Esophagus (tissue), 2 donors: ENCODE measurements at regions not wholly inside any gene's neighbourhood (a gene's known extent, or its start where the extent isn't known, plus 50 kb on each side); places are given as distances from the start of the nearest gene placed in this dataset.
A peak's percentile ranks its signal among the peaks of the same experiment; 100 is the strongest.

Source experiments
- H3K27ac ChIP-seq, 2 donors: one replicate each; pipeline ENCODE4 v1.5.1; 2013; ENCODE audit warnings: low read depth in 2 of 2, mild to moderate bottlenecking in 2 of 2, inconsistent platforms in 1 of 2, low read length in 1 of 2, moderate library complexity in 1 of 2
- H3K27me3 ChIP-seq, 2 donors: one replicate each; pipeline ENCODE4 v1.6.1; 2013; ENCODE audit warnings: low read length in 2 of 2, control low read depth in 1 of 2, mild to moderate bottlenecking in 1 of 2; ENCODE audit not compliant: insufficient read depth in 2 of 2, control insufficient read depth in 1 of 2
- H3K36me3 ChIP-seq, 2 donors: one replicate each; pipeline ENCODE4 v1.6.1; 2013; ENCODE audit warnings: low read length in 1 of 2; ENCODE audit not compliant: control insufficient read depth in 2 of 2, insufficient read depth in 2 of 2
- H3K4me1 ChIP-seq, 2 donors: one replicate each; pipeline ENCODE4 v1.6.1; 2013; ENCODE audit warnings: low read length in 1 of 2; ENCODE audit not compliant: control insufficient read depth in 2 of 2, insufficient read depth in 2 of 2
- H3K4me3 ChIP-seq, 2 donors: one replicate each; pipeline ENCODE4 v1.5.1; 2013; ENCODE audit warnings: low read length in 2 of 2, mild to moderate bottlenecking in 2 of 2, low read depth in 1 of 2, moderate library complexity in 1 of 2
- H3K9me3 ChIP-seq, 2 donors: one replicate each; pipeline ENCODE4 v1.6.1; 2013; ENCODE audit warnings: mild to moderate bottlenecking in 2 of 2, low read depth in 1 of 2, low read length in 1 of 2, moderate library complexity in 1 of 2; ENCODE audit not compliant: control insufficient read depth in 2 of 2, insufficient read depth in 1 of 2
- WGBS, 2 donors: extraction: QIAGEN DNeasy Blood & Tissue Kit; methylation state at CpG; one replicate each; pipeline ENCODE4 v1.1.7; 2013; 5-methylcytosine and 5-hydroxymethylcytosine counted together
- donor health status: healthy with polysubstance abuse.
- donor health status: Bipolar disorder and iron deficiency.

GRCh38 chr12:87676731-87677130, 352.5 kb downstream of the C12orf50 start:
- Histone ChIP-seq H3K27me3 (no peaks in the 10 kb centered on the region), H3K4me1 (no peaks in the 10 kb centered on the region), H3K4me3 (no peak overlapping the region), H3K36me3 (no peaks in the 10 kb centered on the region), H3K9me3 (no peaks in the 10 kb centered on the region), H3K27ac (no peak overlapping the region)

- Histone ChIP-seq H3K27ac (no peak overlapping the region), H3K36me3 (no peaks in the 10 kb centered on the region), H3K4me1 (no peaks in the 10 kb centered on the region), H3K27me3 (no peaks in the 10 kb centered on the region), H3K4me3 (no peak overlapping the region), H3K9me3 (no peaks in the 10 kb centered on the region)
- WGBS, 2 donors = 95 to 96% methylated on average over 4 of the region's 4 CpGs
Observed at GRCh38 chr12:87671757-87672156, 357.4 kb downstream of the C12orf50 start.

- H3K9me3 ChIP-seq = no peaks in the 10 kb centered on the region
- H3K4me1 ChIP-seq = no peaks in the 10 kb centered on the region
- H3K36me3 ChIP-seq = no peaks in the 10 kb centered on the region
- H3K27me3 ChIP-seq = no peaks in the 10 kb centered on the region
- WGBS, 2 donors = 94% methylated on average over 7 of the region's 7 CpGs
- H3K4me3 ChIP-seq = no peak overlapping the region
- H3K27ac ChIP-seq = no peak overlapping the region
Observed at GRCh38 chr12:87670448-87670847, 358.8 kb downstream of the C12orf50 start.

GRCh38 chr12:87667378-87667777, 361.8 kb downstream of the C12orf50 start:
- no peaks in the 10 kb centered on the region for H3K36me3 ChIP-seq
- 40 to 56% methylated on average over 2 of the region's 2 CpGs for WGBS, 2 donors
- H3K27ac ChIP-seq = no peak overlapping the region
- no peaks in the 10 kb centered on the region for H3K9me3 ChIP-seq
- H3K27me3 ChIP-seq = no peaks in the 10 kb centered on the region
- H3K4me1 ChIP-seq = no peaks in the 10 kb centered on the region
- no peak overlapping the region for H3K4me3 ChIP-seq

GRCh38 chr12:87661786-87662377, 367.3 kb downstream of the C12orf50 start:
- Histone ChIP-seq H3K9me3 (no peaks in the 10 kb centered on the region), H3K27me3 (no peaks in the 10 kb centered on the region), H3K27ac (no peak overlapping the region), H3K4me1 (no peaks in the 10 kb centered on the region), H3K36me3 (no peaks in the 10 kb centered on the region), H3K4me3 (peak overlapping the region in 1 of 2 donors; percentile 37)
- 39 to 40% methylated on average over 5 of the region's 5 CpGs for WGBS, 2 donors

GRCh38 chr12:87660987-87661774, 368.0 kb downstream of the C12orf50 start:
- Histone ChIP-seq H3K4me1 (no peaks in the 10 kb centered on the region), H3K36me3 (no peaks in the 10 kb centered on the region), H3K4me3 (no peak overlapping the region), H3K27me3 (no peaks in the 10 kb centered on the region), H3K9me3 (no peaks in the 10 kb centered on the region), H3K27ac (no peak overlapping the region)
- WGBS, 2 donors = 37 to 52% methylated on average over 2 of the region's 2 CpGs

GRCh38 chr12:87660291-87660690, 368.9 kb downstream of the C12orf50 start:
- Histone ChIP-seq H3K9me3 (no peaks in the 10 kb centered on the region), H3K4me1 (no peaks in the 10 kb centered on the region), H3K4me3 (no peak overlapping the region), H3K36me3 (no peaks in the 10 kb centered on the region), H3K27ac (no peak overlapping the region), H3K27me3 (no peaks in the 10 kb centered on the region)
- 74 to 78% methylated on average over 2 of the region's 2 CpGs for WGBS, 2 donors

GRCh38 chr12:87656311-87656710, 372.9 kb downstream of the C12orf50 start:
- no peak overlapping the region for H3K27ac ChIP-seq
- H3K4me3 ChIP-seq = no peak overlapping the region
- H3K27me3 ChIP-seq = no peaks in the 10 kb centered on the region
- H3K4me1 ChIP-seq = no peaks in the 10 kb centered on the region
- H3K36me3 ChIP-seq = no peaks in the 10 kb centered on the region
- WGBS, 2 donors = 92 to 95% methylated on average over 1 of the region's 1 CpG
- H3K9me3 ChIP-seq = no peaks in the 10 kb centered on the region

- H3K9me3 ChIP-seq = no peaks in the 10 kb centered on the region
- H3K4me1 ChIP-seq = no peaks in the 10 kb centered on the region
- WGBS, 2 donors = 66 to 69% methylated on average over 3 of the region's 3 CpGs
- no peak overlapping the region for H3K27ac ChIP-seq
- H3K4me3 ChIP-seq = no peak overlapping the region
- H3K36me3 ChIP-seq = no peaks in the 10 kb centered on the region
- no peaks in the 10 kb centered on the region for H3K27me3 ChIP-seq
Observed at GRCh38 chr12:87651670-87652425, 377.4 kb downstream of the C12orf50 start.
